B cell (primary cell): ENCODE measurements at regions not wholly inside any gene's neighbourhood (a gene's known extent, or its start where the extent isn't known, plus 50 kb on each side); places are given as distances from the start of the nearest gene placed in this dataset.

Experiments used
- ATAC-seq: fragments of 200-7000 bp; cut with Tn5 transposase; one replicate; pipeline ENCODE4 v1.10.0; 2021; ENCODE audit warnings: low read depth, mild to moderate bottlenecking, moderate number of reproducible peaks, moderate library complexity
- CTCF ChIA-PET: fragments of 350-600 bp; sonication (Branson Sonifier 250); formaldehyde crosslinking; loops from one replicate; lab custom pipeline; 2021; ENCODE audit warnings: antibody characterized with exemption, inconsistent platforms; lab: Charles Lee
- POLR2A ChIA-PET: fragments of 350-600 bp; sonication (Branson Sonifier 250); formaldehyde crosslinking; loops from one replicate; lab custom pipeline; 2021; ENCODE audit warnings: antibody characterized with exemption; lab: Charles Lee
- DNase-seq: peaks from one replicate; pipeline ENCODE4 v3.0.0; 2013
- H2AFZ ChIP-seq: 2 replicates; pipeline ENCODE4 v1.6.1; 2012; ENCODE audit warnings: mild to moderate bottlenecking, low read depth, low read length; ENCODE audit not compliant: insufficient read depth, poor library complexity, severe bottlenecking
- H3K27ac ChIP-seq, 2 donors: 1 replicate in 1 of 2; 2 replicates in 1 of 2; pipeline ENCODE4 v1.5.1; 2012 to 2013; ENCODE audit warnings: low read length in 2 of 2, mild to moderate bottlenecking in 2 of 2, moderate library complexity in 1 of 2
- H3K27me3 ChIP-seq, 4 experiments: fragments of 200-600 bp in 1 of 4; sonication (generic) in 1 of 4; replicated peaks in 1 of 4; 1 replicate in 2 of 4; 2 replicates in 2 of 4; pipeline versions ENCODE4 v1.6.1 to v1.7.0; 2013 to 2016; ENCODE audit warnings: low read length in 3 of 4, mild to moderate bottlenecking in 2 of 4, mixed read lengths in 1 of 4, moderate library complexity in 1 of 4; ENCODE audit not compliant: insufficient read depth in 4 of 4, control insufficient read depth in 3 of 4; ENCODE audit errors: control extremely low read depth in 1 of 4
- H3K36me3 ChIP-seq, 2 experiments: replicated peaks in 1 of 2; 1 replicate in 1 of 2; 2 replicates in 1 of 2; pipeline versions ENCODE4 v1.6.1 to v1.7.1; 2013; ENCODE audit warnings: low read length in 1 of 2; ENCODE audit not compliant: insufficient read depth in 2 of 2, control insufficient read depth in 1 of 2; ENCODE audit errors: control extremely low read depth in 1 of 2, extremely low read depth in 1 of 2
- H3K4me1 ChIP-seq, 2 donors: fragments of 200-600 bp in 1 of 2; sonication (generic) in 1 of 2; 1 replicate in 1 of 2; 2 replicates in 1 of 2; pipeline versions ENCODE4 v1.5.1 to v1.6.1; 2013 to 2017; ENCODE audit warnings: low read length in 2 of 2; ENCODE audit not compliant: control insufficient read depth in 2 of 2, insufficient read depth in 2 of 2
- H3K4me2 ChIP-seq: replicated peaks from 2 replicates; pipeline ENCODE3; 2012; ENCODE audit warnings: mild to moderate bottlenecking, low read depth, low read length; ENCODE audit not compliant: poor library complexity, severe bottlenecking
- H3K4me3 ChIP-seq, 5 experiments: fragments of 200-600 bp in 1 of 5; sonication (generic) in 1 of 5; 1 replicate in 3 of 5; 2 replicates in 2 of 5; pipeline versions ENCODE4 v1.5.1 to v1.7.0; 2011 to 2016; ENCODE audit warnings: low read length in 4 of 5, mild to moderate bottlenecking in 4 of 5, low read depth in 2 of 5, control low read depth in 1 of 5, moderate library complexity in 1 of 5; ENCODE audit not compliant: insufficient read depth in 1 of 5; ENCODE audit errors: control extremely low read depth in 1 of 5, extremely low read depth in 1 of 5
- H3K79me2 ChIP-seq: fragments of 200-600 bp; sonication (generic); one replicate; pipeline ENCODE4 v1.6.0; 2016; ENCODE audit warnings: low read length; ENCODE audit not compliant: control insufficient read depth, insufficient read depth
- H3K9ac ChIP-seq: fragments of 200-600 bp; sonication (generic); 2 replicates; pipeline ENCODE4 v1.6.1; 2017; ENCODE audit warnings: mild to moderate bottlenecking, low read length, moderate library complexity
- H3K9me3 ChIP-seq, 3 donors: one replicate each; pipeline versions ENCODE4 v1.6.1 to v1.7.1; 2013; ENCODE audit warnings: low read length in 2 of 3; ENCODE audit not compliant: control insufficient read depth in 2 of 3, insufficient read depth in 1 of 3; ENCODE audit errors: control extremely low read depth in 1 of 3
- H4K20me1 ChIP-seq: 2 replicates; pipeline ENCODE4 v1.6.0; 2012; ENCODE audit warnings: mild to moderate bottlenecking, low read length; ENCODE audit not compliant: insufficient read depth, control insufficient read depth, poor library complexity, severe bottlenecking
- H3K27ac Mint-ChIP-seq: one replicate; pipeline ENCODE4 v1.8.0; 2021; ENCODE audit warnings: mixed read lengths
- H3K27me3 Mint-ChIP-seq: one replicate; pipeline ENCODE4 v1.8.0; 2021; ENCODE audit warnings: mixed read lengths
- H3K4me1 Mint-ChIP-seq: one replicate; pipeline ENCODE4 v1.8.0; 2021; ENCODE audit warnings: mixed read lengths
- H3K4me3 Mint-ChIP-seq: one replicate; pipeline ENCODE4 v1.8.0; 2021; ENCODE audit warnings: mixed read lengths
- H3K9me3 Mint-ChIP-seq: one replicate; pipeline ENCODE4 v1.8.0; 2022; ENCODE audit warnings: mixed read lengths; ENCODE audit not compliant: insufficient read depth
- CTCF ChIP-seq: fragments of 200-600 bp; IDR thresholded peaks from one replicate; pipeline ENCODE4 v1.8.0; 2022; ENCODE audit warnings: antibody characterized with exemption, mild to moderate bottlenecking
- EZH2 ChIP-seq: IDR thresholded peaks from 2 replicates; pipeline ENCODE4 v1.6.1; 2012; ENCODE audit warnings: borderline replicate concordance, low read depth, mild to moderate bottlenecking, moderate library complexity, low read length; ENCODE audit not compliant: insufficient read depth, poor library complexity, severe bottlenecking
- whole genome bisulfite sequencing: methylation state at CpG from one replicate; pipeline ENCODE4 v1.1.5; 2013; ENCODE audit warnings: missing lambda C conversion rate; ENCODE audit not compliant: insufficient coverage; 5-methylcytosine and 5-hydroxymethylcytosine counted together
- intact Hi-C: fragments of 100-400 bp; cut with micrococcal nuclease; formaldehyde crosslinking; loops from one replicate; pipeline ENCODE4 v1.10.0; 2022

GRCh38 chr10:25875556-25876165 lies 58.4 kb upstream of the MYO3A start:
- no peak overlapping the region for H3K27ac ChIP-seq
- 0% methylated on average over 1 of the region's 7 CpGs for WGBS
- H3K9ac ChIP-seq = no peak overlapping the region
- peak; percentile 66 for DNase-seq
- H2AFZ ChIP-seq = no peak overlapping the region
- H3K4me3 ChIP-seq = no peak overlapping the region
- peaks cover 0 to 4% (median 0%) of the 10 kb centered on the region in 4 experiments for H3K27me3 ChIP-seq
- H3K79me2 ChIP-seq = no peaks in the 10 kb centered on the region
- intact Hi-C loops = loop anchor here (1.0 kb wide), 1 partner anchor 59 kb away; the partner anchor contains the start of gene MYO3A
- no peaks in the 10 kb centered on the region for H3K9me3 ChIP-seq
- ChIA-PET POLR2A (no interaction called here), CTCF (interaction anchor here (0.6 to 3.3 kb wide), 24 partner anchors 9 to 1168 kb away, joined by 3 to 23 read pairs (median 4); partner anchors contain the start of gene MYO3A)
- ATAC-seq = peak; percentile 75
- TF ChIP-seq CTCF (peak; percentile 98), EZH2 (no peak)
- no peaks in the 10 kb centered on the region for H3K4me1 ChIP-seq
- no peak overlapping the region for H3K27ac Mint-ChIP-seq
- peaks cover 2% of the 10 kb centered on the region for H3K9me3 Mint-ChIP-seq
- H3K4me2 ChIP-seq = no peak overlapping the region
- peaks cover 10% of the 10 kb centered on the region for H3K27me3 Mint-ChIP-seq
- no peaks in the 10 kb centered on the region for H3K36me3 ChIP-seq
- no peaks in the 10 kb centered on the region for H4K20me1 ChIP-seq
- no peak overlapping the region for H3K4me3 Mint-ChIP-seq
- H3K4me1 Mint-ChIP-seq = no peaks in the 10 kb centered on the region

- ChIA-PET CTCF (interaction anchor here (3.3 kb wide), 1 partner anchor 679 kb away, joined by 23 read pairs; no protein-coding TSS in a partner anchor), POLR2A (no interaction called here)
- Histone ChIP-seq H2AFZ (no peak overlapping the region), H3K79me2 (no peaks in the 10 kb centered on the region), H3K4me1 (no peaks in the 10 kb centered on the region), H3K27ac (no peak overlapping the region), H3K9ac (no peak overlapping the region), H3K4me3 (no peak overlapping the region), H4K20me1 (no peaks in the 10 kb centered on the region), H3K27me3 (peaks cover 0 to 4% (median 0%) of the 10 kb centered on the region in 4 experiments), H3K36me3 (no peaks in the 10 kb centered on the region), H3K9me3 (no peaks in the 10 kb centered on the region), H3K4me2 (no peak overlapping the region)
- TF ChIP-seq CTCF (no peak), EZH2 (no peak)
- no peak for DNase-seq
- H3K9me3 Mint-ChIP-seq = no peaks in the 10 kb centered on the region
- intact Hi-C loops = no loop called here
- ATAC-seq = no peak
- peaks cover 9% of the 10 kb centered on the region for H3K27me3 Mint-ChIP-seq
- H3K4me1 Mint-ChIP-seq = no peaks in the 10 kb centered on the region
- H3K4me3 Mint-ChIP-seq = no peak overlapping the region
- no peak overlapping the region for H3K27ac Mint-ChIP-seq
Observed at GRCh38 chr10:25877296-25877695, 56.7 kb upstream of the MYO3A start.
